CD1c-positive myeloid dendritic cell (primary cell): ENCODE measurements at regions not wholly inside any gene's neighbourhood (a gene's known extent, or its start where the extent isn't known, plus 50 kb on each side); places are given as distances from the start of the nearest gene placed in this dataset.

ENCODE experiments used
- DNase-seq: peaks from one replicate; pipeline ENCODE4 v3.0.0-alpha.2; 2016; ENCODE audit errors: extremely low spot score

DNA sequence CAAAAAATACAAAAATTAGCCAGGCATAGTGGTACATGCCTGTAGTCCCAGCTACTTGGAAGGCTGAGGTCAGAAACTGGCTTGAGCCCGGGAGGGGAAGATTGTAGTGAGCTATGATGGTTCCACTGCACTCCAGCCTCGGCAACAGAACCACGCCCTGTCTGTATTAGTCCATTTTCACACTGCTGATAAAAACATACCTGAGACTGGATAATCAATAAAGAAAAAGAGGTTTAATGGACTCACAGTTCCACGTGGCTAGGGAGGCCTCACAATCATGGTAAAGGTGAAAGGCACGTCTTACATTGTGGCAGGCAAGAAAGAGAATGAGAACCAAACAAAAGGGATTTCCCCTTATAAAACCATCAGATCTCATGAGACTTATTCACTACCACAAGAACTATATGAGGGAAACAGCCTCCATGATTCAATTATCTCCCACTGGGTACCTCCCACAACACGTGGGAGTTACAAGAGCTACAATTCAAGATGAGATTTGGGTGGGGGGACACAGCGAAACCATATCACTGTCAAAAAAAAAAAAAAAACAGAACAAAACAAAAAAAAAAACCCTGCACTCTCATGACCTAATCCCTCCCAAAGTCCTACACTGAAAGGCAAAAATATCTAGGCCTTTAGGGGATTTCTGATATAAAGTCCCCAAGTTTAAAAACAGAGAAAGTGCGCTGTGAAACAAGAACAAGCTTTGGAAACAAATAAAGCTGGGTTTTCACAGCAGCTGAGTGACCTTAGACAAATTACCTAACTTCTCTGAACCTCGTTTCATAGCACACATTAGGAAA, 224.7 kb downstream of the IGSF11 start:
- DNase-seq: no peak

- DNase-seq: no peak
Measured at GRCh38 chr3:118810499-118811035, 224.1 kb downstream of the IGSF11 start.

DNA sequence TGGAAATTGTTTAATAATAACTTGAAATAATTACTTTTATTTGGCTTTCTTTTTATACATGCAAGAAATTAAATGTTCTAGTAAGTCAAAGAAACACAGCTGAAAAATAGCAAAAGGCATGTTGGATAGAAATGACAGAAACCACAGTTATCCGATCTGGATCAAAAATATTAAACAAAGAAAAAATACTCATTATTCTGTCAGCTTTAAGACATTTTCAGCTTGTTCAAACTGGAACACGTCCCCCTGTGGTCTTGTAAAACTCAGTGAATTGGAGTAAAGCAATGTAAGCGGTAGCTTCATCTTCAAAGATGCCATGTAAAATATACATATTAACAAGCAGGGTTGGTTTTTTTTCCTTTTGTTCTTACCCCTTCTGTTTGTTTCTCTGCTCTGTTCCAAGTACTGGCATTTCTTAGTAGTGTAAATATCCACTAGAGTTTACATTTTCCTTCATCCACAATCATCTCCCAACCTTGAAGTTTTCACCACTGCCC, 223.4 kb downstream of the IGSF11 start:
- no peak for DNase-seq

- no peak for DNase-seq
Measured at GRCh38 chr3:118813472-118813871, 221.2 kb downstream of the IGSF11 start.

GRCh38 chr3:118817748-118818165, 216.9 kb downstream of the IGSF11 start:
- peak; percentile 45 for DNase-seq

DNA sequence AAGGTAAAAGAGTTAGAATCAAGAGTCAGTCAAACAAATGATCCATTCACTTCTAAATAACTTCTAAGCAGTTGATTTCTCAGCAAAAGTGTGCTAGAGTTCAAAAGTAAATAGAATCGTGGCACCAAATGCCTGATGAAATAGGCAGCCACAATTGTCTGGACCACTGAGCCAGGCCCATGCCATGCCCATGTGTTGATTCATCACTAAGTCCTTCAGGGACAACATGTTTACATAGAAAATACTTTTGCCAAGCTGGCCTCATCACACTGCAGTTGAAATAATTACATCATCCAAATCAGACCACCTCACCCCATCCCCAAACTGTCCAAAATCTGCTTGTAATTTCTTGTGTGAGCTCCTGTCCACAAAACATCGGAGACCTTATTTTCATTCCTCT, 216.3 kb downstream of the IGSF11 start:
- DNase-seq: no peak

GRCh38 chr3:118823626-118824025, 211.0 kb downstream of the IGSF11 start:
- no peak for DNase-seq

- no peak for DNase-seq
Measured at GRCh38 chr3:118827446-118827845, 207.2 kb downstream of the IGSF11 start.

DNA sequence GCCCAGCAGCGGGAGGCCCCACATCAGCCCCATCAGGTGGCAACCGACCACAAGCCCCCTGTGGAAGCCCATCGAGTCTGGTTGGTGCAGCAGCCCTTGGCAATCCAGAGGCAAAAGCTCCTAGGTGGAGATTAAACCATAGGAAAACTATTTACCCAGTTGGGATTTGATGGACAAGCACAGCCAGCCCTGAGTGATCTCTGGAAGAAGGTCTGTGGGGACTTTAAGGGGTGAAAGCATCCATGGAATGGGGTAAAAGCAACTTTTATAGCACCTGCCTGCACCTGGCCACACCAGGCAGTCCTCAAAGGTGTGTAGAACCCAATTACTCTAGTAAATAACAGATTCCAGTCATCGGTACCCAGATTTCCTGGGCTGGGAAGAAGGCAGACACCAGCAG, 206.3 kb downstream of the IGSF11 start:
- no peak for DNase-seq

DNA sequence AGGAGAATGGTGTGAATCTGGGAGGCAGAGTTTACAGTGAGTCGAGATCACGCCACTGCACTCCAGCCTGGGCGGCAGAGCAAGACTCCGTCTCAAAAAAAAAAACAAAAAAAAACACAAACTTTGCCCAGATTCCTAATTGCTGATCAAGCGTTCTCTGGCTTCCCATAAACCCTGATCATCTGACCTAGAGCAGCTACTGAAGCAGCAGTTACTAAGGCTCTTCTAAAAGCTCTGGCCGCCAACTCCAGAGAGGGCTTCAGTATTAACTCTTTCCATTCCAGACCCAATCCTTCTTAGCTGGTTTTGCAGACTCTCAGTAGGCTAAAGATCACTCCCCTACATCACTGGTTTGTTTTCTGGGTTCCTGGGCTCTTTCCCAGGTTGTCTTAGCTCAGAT, 201.6 kb downstream of the IGSF11 start:
- DNase-seq: no peak

DNA sequence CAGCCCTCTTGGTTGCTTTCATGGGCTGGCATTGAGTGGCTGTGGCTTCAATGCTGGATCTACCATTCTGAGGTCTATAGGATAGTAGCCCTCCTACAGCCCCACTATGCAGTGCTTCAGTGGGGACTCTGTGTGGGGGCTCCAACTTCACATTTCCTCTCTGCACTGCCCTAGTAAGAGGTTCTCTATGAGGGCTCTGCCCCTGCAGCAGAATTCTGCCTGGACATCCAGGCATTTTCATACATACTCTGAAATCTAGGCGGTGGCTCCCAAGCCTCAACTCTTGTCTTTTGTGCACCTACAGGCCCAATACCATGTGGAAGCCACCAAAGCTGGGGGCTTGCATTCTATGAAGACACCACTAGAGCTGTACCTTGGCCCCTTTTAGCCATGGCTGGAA, 195.8 kb downstream of the IGSF11 start:
- DNase-seq: no peak

DNA sequence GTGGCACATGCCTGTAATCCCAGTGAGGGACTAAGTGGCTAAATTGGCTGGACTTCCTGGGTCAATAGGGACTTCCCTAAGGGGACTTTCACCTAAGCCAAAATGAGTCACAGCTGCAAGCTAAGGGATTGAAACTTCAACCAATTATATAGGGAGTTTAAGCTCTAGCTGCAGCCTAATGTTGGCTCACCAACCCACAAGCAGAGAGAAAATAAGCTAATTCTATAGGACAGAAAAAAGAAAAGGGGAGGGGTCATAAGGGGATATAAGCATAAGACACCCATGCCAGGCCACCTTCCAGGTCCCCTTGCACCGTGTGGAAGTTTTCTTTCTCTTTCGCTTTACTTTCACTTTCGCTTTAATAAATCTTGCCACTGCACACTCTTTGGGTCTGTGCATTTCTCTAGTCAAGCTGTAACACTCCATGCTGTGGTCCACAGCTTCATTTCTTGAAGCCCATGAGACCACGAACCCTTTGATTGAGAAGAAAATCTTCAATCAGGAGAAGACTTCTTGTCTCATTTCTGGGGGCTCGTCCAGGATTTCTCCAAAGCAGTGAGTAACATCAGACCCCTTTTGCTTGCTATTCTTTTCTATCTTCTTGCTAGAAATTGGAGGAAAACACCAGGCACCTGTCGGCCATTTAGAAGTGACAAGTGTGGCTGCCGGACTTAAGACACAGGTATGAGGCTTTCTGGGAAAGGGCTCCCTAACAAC, 192.3 kb downstream of the IGSF11 start:
- DNase-seq: no peak

- DNase-seq: no peak
Measured at GRCh38 chr3:118846176-118846575, 188.5 kb downstream of the IGSF11 start.
